Stimulated activated CD4-positive, alpha-beta T cell treated with anti-CD3 and anti-CD28 coated beads, TNF-alpha, amount 100 ng/mL, for 24 hours (primary cell): ENCODE measurements at regions not wholly inside any gene's neighbourhood (a gene's known extent, or its start where the extent isn't known, plus 50 kb on each side); places are given as distances from the start of the nearest gene placed in this dataset.

Experiments
- DNase-seq, 3 experiments: peaks; one replicate each; pipeline ENCODE4 v3.0.0-alpha.2; 2020; ENCODE audit warnings: low read depth in 3 of 3

- DNase-seq, result no peak
Observed at GRCh38 chr13:84659359-84659661, 777.0 kb upstream of the SLITRK1 start.

DNA sequence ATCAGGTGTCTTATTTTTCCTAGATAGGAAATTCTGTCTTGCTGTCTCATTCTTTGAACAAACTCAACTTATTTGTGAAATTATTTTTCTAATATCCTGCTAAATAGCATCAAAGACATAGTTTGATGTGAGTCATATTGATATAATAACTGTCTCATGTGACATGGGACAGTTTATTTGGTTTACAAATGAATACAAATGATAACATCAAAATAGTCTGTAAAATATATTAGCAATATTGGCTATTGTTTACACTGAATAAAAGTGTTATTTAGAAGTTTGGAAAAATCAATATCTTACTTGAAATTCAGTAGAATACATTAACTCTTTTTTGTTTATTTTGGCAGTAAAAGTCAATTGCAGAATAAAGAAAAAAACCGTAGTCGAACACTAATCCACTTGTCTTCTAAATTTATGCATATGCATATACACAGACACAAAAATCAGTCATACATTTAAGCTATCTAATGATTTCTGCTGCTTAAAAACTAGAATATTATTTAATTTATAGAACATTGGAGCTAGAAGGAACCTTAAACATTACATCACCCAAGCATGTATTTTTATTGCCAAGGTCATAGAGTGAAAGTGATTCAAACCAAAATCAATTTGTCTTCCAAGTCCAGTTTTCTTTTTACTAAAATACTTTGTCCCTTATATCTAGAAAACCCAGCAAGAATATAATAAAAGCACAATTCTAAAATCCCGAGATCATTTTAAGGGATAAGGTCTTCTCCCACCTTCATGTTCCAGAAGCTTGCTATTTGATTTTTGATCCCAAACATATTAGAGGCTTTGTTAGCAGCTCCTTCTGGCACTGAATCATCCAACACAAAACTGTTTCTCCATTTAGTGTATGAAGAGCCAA lies 776.5 kb upstream of the SLITRK1 start:
- DNase-seq, result no peak

DNA sequence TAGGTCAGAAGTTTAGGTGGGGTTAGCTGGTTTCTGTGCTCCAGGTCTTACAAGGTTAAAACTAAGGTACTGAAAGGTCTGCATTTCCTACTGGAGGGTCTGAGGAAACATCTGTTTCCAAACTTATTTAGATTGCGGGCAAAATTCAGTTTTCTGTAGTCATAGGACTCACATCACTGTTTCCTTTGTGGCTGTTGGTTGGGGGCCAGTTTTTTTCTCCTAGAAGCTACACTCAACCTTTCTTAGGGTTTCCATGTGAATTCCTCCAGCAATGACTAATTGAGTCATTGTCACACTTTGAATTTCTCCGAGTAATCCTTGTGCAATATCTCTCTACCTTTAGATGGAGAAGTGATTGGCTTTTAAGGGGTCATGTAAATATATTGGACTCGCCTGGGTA lies 773.4 kb upstream of the SLITRK1 start:
- DNase-seq, result no peak

DNA sequence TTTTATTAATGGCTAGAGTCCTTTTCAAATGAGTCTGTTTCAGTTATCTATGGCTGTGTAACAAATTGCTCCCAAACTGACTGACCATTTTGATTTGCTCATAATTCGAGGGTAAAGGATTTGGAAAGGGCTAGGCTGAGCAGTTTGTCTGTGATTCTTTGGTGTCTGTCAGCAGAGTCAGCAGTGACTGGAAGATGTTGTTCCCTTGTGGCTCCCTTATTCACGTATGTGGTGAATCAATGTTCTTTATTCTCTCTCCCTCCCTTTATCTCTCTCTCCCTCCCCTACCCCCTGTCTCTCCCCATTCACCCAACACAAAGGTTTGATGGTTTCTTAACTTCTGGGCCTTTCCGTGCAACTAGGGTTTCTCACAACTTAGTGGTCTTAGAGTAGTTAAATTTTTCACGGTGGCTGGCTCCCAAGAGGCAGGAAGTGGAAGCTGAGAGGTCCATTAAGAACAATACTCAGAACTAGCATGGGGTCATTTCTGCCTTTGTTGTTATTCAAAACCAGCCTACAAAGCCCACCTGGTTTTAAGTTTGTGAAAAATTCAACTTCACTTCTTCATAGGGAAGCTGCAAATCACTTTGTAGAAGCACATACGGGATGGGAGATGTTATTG lies 772.5 kb upstream of the SLITRK1 start:
- no peak for DNase-seq

DNA sequence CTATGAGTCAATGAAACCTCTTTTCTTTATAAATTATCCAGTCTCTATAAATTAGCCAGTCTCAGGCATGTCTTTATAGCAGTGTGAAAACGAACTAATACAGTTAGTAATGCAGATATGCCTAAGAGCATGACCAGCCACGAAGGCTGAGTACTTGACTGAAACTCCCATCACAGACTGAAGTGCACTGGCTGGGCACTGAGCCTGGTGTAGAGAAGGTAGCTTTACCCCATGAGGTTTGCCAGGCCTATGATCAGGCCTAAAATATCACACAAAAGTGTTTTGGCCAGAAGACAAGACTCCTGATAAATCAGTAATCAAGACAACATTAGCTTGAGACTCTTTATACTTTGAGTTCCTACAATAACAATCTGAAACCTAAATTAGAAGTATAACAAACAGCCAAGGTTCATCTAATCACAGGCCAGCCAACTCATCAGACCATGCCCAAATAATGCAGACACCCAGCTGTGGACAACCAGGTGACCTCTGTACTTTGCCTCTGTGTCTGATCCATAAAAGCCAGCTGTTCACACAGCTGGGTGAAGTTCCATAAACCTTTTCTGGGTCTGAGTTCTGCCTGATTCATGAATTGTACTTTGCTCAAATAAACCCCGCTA lies 771.8 kb upstream of the SLITRK1 start:
- DNase-seq, result no peak

- no peak for DNase-seq
Observed at GRCh38 chr13:84651705-84652104, 769.4 kb upstream of the SLITRK1 start.

DNA sequence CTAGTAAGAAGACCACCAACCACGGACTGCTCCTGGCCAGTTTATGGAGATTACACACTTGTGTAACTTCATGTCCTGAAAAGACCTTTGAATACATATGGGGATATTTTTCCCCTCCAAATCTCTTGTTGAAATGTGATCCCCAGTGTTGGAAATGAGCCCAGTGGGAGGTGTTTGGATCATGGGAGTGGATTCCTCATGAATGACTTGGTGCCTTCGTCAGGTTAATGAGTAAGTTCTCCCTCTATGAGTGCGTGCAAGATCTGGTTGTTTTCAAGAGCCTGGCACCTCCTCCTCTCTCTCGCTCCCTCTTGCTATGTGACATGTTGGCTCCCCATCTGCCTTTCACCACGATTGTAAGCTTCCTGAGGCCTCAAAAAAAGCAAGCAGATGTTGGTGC lies 769.0 kb upstream of the SLITRK1 start:
- DNase-seq, result no peak

GRCh38 chr13:84649853-84650252 lies 767.6 kb upstream of the SLITRK1 start:
- no peak for DNase-seq

- no peak for DNase-seq
Observed at GRCh38 chr13:84648069-84648640, 765.9 kb upstream of the SLITRK1 start.

GRCh38 chr13:84646957-84647356 lies 764.7 kb upstream of the SLITRK1 start:
- DNase-seq, result no peak

- no peak for DNase-seq
Observed at GRCh38 chr13:84645196-84646012, 763.1 kb upstream of the SLITRK1 start.

DNA sequence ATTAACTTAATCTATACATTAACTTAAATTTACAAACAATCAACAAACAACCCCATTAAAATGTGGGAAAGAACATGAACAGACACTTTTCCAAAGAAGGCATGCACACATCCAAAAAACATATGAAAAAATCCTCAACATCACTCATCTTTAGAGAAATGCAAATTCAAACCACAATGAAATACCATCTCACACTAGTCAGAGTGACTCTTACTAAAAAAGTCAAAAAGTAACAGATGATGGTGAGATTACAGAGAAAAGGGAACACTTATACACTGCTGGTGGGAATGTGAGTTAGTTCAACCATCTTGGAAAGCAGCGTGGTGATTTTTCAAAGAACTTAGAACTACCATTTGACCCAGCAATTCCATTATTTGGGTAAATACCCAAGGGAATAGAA lies 759.2 kb upstream of the SLITRK1 start:
- no peak for DNase-seq

DNA sequence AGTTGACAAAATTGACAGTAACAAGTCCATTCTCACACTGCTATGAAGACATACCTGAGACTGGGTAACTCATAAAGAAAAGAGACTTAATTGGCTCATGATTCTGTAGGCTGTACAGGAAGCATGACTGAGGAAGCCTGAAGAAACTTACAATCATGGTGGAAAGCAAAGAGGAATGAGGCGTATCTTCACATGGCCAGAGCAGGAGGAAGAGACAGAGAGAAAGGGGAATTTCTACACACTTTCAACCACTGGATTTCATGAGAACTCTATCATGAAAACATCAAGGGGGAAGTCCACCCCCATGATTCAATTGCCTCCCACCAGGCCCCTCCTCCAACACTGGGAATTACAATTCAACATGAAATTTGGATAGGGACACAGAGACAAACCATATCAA lies 758.4 kb upstream of the SLITRK1 start:
- DNase-seq, result no peak

- DNase-seq, result no peak
Observed at GRCh38 chr13:84630476-84630875, 748.2 kb upstream of the SLITRK1 start.

GRCh38 chr13:84616864-84617263 lies 734.6 kb upstream of the SLITRK1 start:
- no peak for DNase-seq

DNA sequence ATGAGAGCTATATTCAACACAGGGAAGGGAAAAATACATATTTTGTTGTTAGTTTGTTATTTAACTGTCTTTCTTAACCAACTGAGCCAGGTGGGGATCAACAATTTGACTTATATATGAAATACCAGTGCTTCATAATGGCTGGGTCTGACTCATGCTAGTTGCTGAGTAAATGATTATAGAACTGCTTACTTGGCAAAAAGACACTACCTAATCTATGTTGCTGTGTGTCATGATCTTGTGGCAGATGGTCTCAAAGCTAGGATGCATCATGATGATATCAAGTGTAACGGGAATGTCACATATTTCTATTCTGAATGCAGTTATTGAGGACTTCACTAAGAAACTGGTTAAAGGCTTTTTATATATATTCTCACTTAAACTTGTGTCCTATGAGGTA lies 727.4 kb upstream of the SLITRK1 start:
- DNase-seq, result no peak

- no peak for DNase-seq
Observed at GRCh38 chr13:84607261-84608013, 725.2 kb upstream of the SLITRK1 start.

DNA sequence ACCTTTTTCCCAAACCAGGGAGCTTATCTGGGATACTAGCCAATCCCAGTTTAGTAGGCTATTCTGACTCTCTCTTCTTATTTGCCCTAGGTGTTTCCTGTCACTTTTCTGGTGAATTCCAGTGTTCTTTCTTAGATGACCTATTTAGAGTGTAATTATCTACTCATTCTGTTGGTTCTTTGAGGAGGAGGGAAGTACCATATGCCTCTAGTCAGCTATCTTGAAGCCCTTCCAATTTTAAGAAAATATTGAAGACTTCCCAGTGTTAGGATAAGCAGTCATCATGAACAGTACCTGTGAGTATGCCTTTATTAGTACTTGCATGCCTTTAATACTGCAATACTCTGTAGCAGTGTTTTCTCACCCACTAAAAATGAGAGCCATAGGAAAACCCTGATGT lies 724.3 kb upstream of the SLITRK1 start:
- DNase-seq, result no peak

- DNase-seq, result no peak
Observed at GRCh38 chr13:84605927-84606326, 723.7 kb upstream of the SLITRK1 start.

DNA sequence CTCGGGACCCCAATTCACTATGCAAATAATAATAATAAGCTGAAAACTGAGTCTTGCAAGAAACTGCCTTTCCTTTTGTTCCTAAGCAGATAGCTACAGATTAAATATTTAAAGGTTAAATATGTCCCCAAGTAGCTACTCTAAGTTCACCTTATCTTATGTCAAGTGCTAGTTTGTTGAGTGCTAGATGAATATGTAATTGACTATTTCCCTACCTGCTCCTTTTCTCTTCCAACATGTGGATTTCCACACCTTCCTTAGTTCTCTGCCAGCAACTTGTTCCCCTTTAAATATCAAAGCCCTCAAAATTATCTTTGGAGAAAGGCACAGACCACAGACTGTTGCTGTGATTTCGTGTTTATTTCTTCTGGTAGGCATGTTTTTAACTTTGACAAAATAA lies 709.2 kb upstream of the SLITRK1 start:
- no peak for DNase-seq

GRCh38 chr13:84590663-84591062 lies 708.4 kb upstream of the SLITRK1 start:
- no peak for DNase-seq
